SK-N-SH (cell line): ENCODE measurements at regions not wholly inside any gene's neighbourhood (a gene's known extent, or its start where the extent isn't known, plus 50 kb on each side); places are given as distances from the start of the nearest gene placed in this dataset.

Experiments
- CTCF ChIP-seq: fragments of 200-600 bp; sonication (generic); IDR thresholded peaks from 2 replicates; pipeline ENCODE4 v1.6.1; 2017; ENCODE audit warnings: antibody characterized with exemption, mild to moderate bottlenecking, moderate library complexity
- USF2 ChIP-seq: fragments of 150-350 bp; IDR thresholded peaks from 2 replicates; pipeline ENCODE4 v1.6.1; 2017; ENCODE audit warnings: antibody characterized with exemption, low read length, low read depth, borderline replicate concordance

- TF ChIP-seq USF2 (no peak), CTCF (no peak)
These were observed 95.9 kb upstream of the HDAC4 start for GRCh38 chr2:239496700-239497099.
